GM18909 (cell line): ENCODE measurements at regions not wholly inside any gene's neighbourhood (a gene's known extent, or its start where the extent isn't known, plus 50 kb on each side); places are given as distances from the start of the nearest gene placed in this dataset.

ENCODE experiments used
- ATAC-seq: cut with Tn5 transposase; IDR thresholded peaks from one replicate; pipeline ENCODE4 v1.9.1; 2021; ENCODE audit warnings: mild to moderate bottlenecking; ENCODE audit not compliant: unreplicated experiment, poor library complexity

GRCh38 chr15:39333393-39333792 lies 247.5 kb upstream of the THBS1 start:
- no peak for ATAC-seq

GRCh38 chr15:39333896-39334295 lies 247.0 kb upstream of the THBS1 start:
- no peak for ATAC-seq

GRCh38 chr15:39336926-39337325 lies 244.0 kb upstream of the THBS1 start:
- no peak for ATAC-seq

GRCh38 chr15:39338251-39338650 lies 242.6 kb upstream of the THBS1 start:
- no peak for ATAC-seq

- no peak for ATAC-seq
These were observed 239.8 kb upstream of the THBS1 start for GRCh38 chr15:39340903-39341645.

GRCh38 chr15:39344662-39345141 lies 236.2 kb upstream of the THBS1 start:
- no peak for ATAC-seq

GRCh38 chr15:39345176-39345575 lies 235.7 kb upstream of the THBS1 start:
- no peak for ATAC-seq

GRCh38 chr15:39347453-39347852 lies 233.4 kb upstream of the THBS1 start:
- no peak for ATAC-seq

- ATAC-seq: no peak
These were observed 230.1 kb upstream of the THBS1 start for GRCh38 chr15:39350785-39351184.

GRCh38 chr15:39354189-39354588 lies 226.7 kb upstream of the THBS1 start:
- ATAC-seq: no peak

GRCh38 chr15:39357480-39358268 lies 223.2 kb upstream of the THBS1 start:
- ATAC-seq: peak; percentile 46

GRCh38 chr15:39358441-39359041 lies 222.3 kb upstream of the THBS1 start:
- ATAC-seq: no peak

GRCh38 chr15:39359771-39360170 lies 221.1 kb upstream of the THBS1 start:
- no peak for ATAC-seq

- ATAC-seq: no peak
These were observed 220.4 kb upstream of the THBS1 start for GRCh38 chr15:39360452-39360851.

- no peak for ATAC-seq
These were observed 219.4 kb upstream of the THBS1 start for GRCh38 chr15:39361497-39361896.

- ATAC-seq: no peak
These were observed 217.9 kb upstream of the THBS1 start for GRCh38 chr15:39362821-39363561.

- no peak for ATAC-seq
These were observed 216.9 kb upstream of the THBS1 start for GRCh38 chr15:39363761-39364586.

GRCh38 chr15:39364721-39365120 lies 216.2 kb upstream of the THBS1 start:
- no peak for ATAC-seq

GRCh38 chr15:39365161-39365560 lies 215.7 kb upstream of the THBS1 start:
- ATAC-seq: no peak

- ATAC-seq: no peak
These were observed 215.0 kb upstream of the THBS1 start for GRCh38 chr15:39365873-39366272.
